Gastrocnemius medialis (tissue), 4 donors: ENCODE measurements at regions not wholly inside any gene's neighbourhood (a gene's known extent, or its start where the extent isn't known, plus 50 kb on each side); places are given as distances from the start of the nearest gene placed in this dataset.

ENCODE experiments used
- POLR2A ChIP-seq, 2 donors: fragments of 450-650 bp; IDR thresholded peaks; one replicate each; pipeline ENCODE4 v1.6.1; 2017; ENCODE audit warnings: antibody characterized with exemption in 2 of 2, mild to moderate bottlenecking in 2 of 2, moderate library complexity in 2 of 2
- TF ChIP-seq, protein P1 (sequence below), 5 experiments: fragments of 450-650 bp in 3 of 5; fragments of 200-600 bp in 2 of 5; sonication (generic) in 2 of 5; IDR thresholded peaks in 4 of 5; conservative IDR thresholded peaks in 1 of 5; 1 replicate in 4 of 5; 2 replicates in 1 of 5; pipeline ENCODE4 v1.5.1; 2016 to 2019; ENCODE audit warnings: antibody characterized with exemption in 5 of 5, mild to moderate bottlenecking in 3 of 5, moderate library complexity in 3 of 5

DNA sequence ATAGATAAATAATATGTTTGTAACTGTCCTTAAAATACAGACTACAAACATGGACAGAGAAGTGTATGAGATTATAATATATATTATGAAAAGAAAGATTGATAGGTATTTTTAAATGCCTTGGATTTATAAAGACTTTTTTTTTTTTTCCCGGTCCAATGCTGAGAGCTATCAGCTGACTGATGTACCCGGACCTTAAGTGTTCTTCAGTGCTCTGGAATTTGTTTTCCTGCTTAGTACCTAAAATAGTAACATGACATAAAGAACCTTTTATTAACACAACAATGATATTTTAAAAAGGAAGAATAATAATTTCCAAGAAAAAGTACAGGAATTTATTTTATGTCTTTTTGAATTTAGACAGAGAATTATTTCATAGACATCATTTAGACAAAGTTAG is 795.5 kb upstream of the PCDH9 start:
- TF ChIP-seq, protein P1, sequence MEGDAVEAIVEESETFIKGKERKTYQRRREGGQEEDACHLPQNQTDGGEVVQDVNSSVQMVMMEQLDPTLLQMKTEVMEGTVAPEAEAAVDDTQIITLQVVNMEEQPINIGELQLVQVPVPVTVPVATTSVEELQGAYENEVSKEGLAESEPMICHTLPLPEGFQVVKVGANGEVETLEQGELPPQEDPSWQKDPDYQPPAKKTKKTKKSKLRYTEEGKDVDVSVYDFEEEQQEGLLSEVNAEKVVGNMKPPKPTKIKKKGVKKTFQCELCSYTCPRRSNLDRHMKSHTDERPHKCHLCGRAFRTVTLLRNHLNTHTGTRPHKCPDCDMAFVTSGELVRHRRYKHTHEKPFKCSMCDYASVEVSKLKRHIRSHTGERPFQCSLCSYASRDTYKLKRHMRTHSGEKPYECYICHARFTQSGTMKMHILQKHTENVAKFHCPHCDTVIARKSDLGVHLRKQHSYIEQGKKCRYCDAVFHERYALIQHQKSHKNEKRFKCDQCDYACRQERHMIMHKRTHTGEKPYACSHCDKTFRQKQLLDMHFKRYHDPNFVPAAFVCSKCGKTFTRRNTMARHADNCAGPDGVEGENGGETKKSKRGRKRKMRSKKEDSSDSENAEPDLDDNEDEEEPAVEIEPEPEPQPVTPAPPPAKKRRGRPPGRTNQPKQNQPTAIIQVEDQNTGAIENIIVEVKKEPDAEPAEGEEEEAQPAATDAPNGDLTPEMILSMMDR (IDR thresholded peaks at IDR 0.05 in 4 of 5, conservative IDR thresholded peaks at IDR 0.05 in 1 of 5): no peak
- TF ChIP-seq POLR2A (IDR thresholded peaks at IDR 0.05): no peak
